K562 (cell line): ENCODE measurements at regions not wholly inside any gene's neighbourhood (a gene's known extent, or its start where the extent isn't known, plus 50 kb on each side); places are given as distances from the start of the nearest gene placed in this dataset.

Experiments
- ATAC-seq: fragments of 200-7000 bp; cut with Tn5 transposase; 3 replicates; pipeline ENCODE4 v1.9.1; 2020; ENCODE audit warnings: moderate library complexity
- BruUV-seq: library from RNA; stranded (reverse); fragments of 400-500 nt; replicated peaks from 2 replicates; lab custom pipeline; 2021; lab: Mats Ljungman, UMichigan
- CTCF ChIA-PET: fragments of 300-600 bp; formaldehyde crosslinking; extraction: SDS; loops from one replicate; lab custom pipeline; 2021; ENCODE audit warnings: low intra/inter-chr PET ratio; lab: Yijun Ruan, JAX
- POLR2A ChIA-PET: fragments of 300-600, 350-650 bp; sonication (Branson Sonifier 250); formaldehyde crosslinking; extraction: SDS; loops from one replicate; lab custom pipeline; 2021; ENCODE audit warnings: antibody characterized with exemption, inconsistent platforms; lab: Yijun Ruan, JAX
- DNase-seq, 4 experiments: peaks; one replicate each; pipeline versions ENCODE4 v3.0.0 to v3.0.0-alpha.2; 2011 to 2018; ENCODE audit warnings: low spot score in 3 of 4, mixed read lengths in 3 of 4; ENCODE audit errors: extremely low read depth in 1 of 4
- FAIRE-seq: peaks from 2 replicates; lab custom pipeline; 2011; peaks lifted over from hg19 to GRCh38; lab: Jason Lieb, UNC
- H2AFZ ChIP-seq: 2 replicates; pipeline ENCODE4 v1.6.0; 2011; ENCODE audit warnings: low read depth, low read length, control low read depth, inconsistent platforms
- H3K27ac ChIP-seq: fragments of 200-600 bp; 3 replicates; pipeline ENCODE4 v1.8.0; 2011; ENCODE audit warnings: low read depth, mild to moderate bottlenecking, control low read depth, inconsistent platforms, low read length, moderate library complexity, mixed read lengths; ENCODE audit errors: extremely low read depth
- H3K27me3 ChIP-seq, 2 experiments: fragments of 300-600 bp in 1 of 2; 2 replicates in 1 of 2; 3 replicates in 1 of 2; pipeline versions ENCODE4 v1.6.0 to v1.8.0; 2011; ENCODE audit warnings: inconsistent platforms in 2 of 2, low read length in 2 of 2, mild to moderate bottlenecking in 1 of 2, mixed read lengths in 1 of 2, moderate library complexity in 1 of 2; ENCODE audit not compliant: control insufficient read depth in 2 of 2, insufficient read depth in 2 of 2
- H3K36me3 ChIP-seq: fragments of 300-600 bp; 3 replicates; pipeline ENCODE4 v1.8.0; 2011; ENCODE audit warnings: mild to moderate bottlenecking, low read length, inconsistent platforms; ENCODE audit not compliant: control insufficient read depth, insufficient read depth
- H3K4me1 ChIP-seq, 2 experiments: fragments of 200-600 bp in 1 of 2; replicated peaks in 1 of 2; 2 replicates in 1 of 2; 3 replicates in 1 of 2; pipeline versions ENCODE4 v1.5.1 to v1.8.0; 2011; ENCODE audit warnings: inconsistent platforms in 2 of 2, low read length in 2 of 2, mild to moderate bottlenecking in 1 of 2, mixed read lengths in 1 of 2, moderate library complexity in 1 of 2; ENCODE audit not compliant: control insufficient read depth in 2 of 2, insufficient read depth in 2 of 2
- H3K4me2 ChIP-seq: 2 replicates; pipeline ENCODE4 v1.6.1; 2011; ENCODE audit warnings: low read length, control low read depth, inconsistent platforms, mixed read lengths; ENCODE audit not compliant: insufficient read depth
- H3K4me3 ChIP-seq: fragments of 200-600 bp; sonication (generic), shearing (Covaris generic); 2 replicates; pipeline ENCODE4 v1.5.1; 2016; ENCODE audit warnings: control low read depth, inconsistent platforms
- H3K79me2 ChIP-seq: fragments of 200-600 bp; 3 replicates; pipeline ENCODE4 v1.8.0; 2011; ENCODE audit warnings: low read length, inconsistent platforms; ENCODE audit not compliant: control insufficient read depth, insufficient read depth
- H3K9ac ChIP-seq, 2 experiments: 2 replicates each; pipeline versions ENCODE4 v1.6.0 to v1.6.1; 2011; ENCODE audit warnings: low read depth in 2 of 2, low read length in 2 of 2, control low read depth in 1 of 2, inconsistent platforms in 1 of 2, mild to moderate bottlenecking in 1 of 2, mixed read lengths in 1 of 2; ENCODE audit not compliant: insufficient read depth in 1 of 2
- H3K9me1 ChIP-seq: one replicate; pipeline ENCODE4 v1.6.0; 2011; ENCODE audit warnings: inconsistent platforms, mild to moderate bottlenecking, low read length, moderate library complexity; ENCODE audit not compliant: control insufficient read depth, insufficient read depth
- H3K9me3 ChIP-seq: replicated peaks from 2 replicates; pipeline ENCODE4 v1.5.1; 2011; ENCODE audit warnings: low read depth, low read length, inconsistent platforms; ENCODE audit not compliant: control insufficient read depth, insufficient read depth
- H4K20me1 ChIP-seq: replicated peaks from 2 replicates; pipeline ENCODE4 v1.6.1; 2011; ENCODE audit warnings: low read length, inconsistent platforms, mixed read lengths; ENCODE audit not compliant: control insufficient read depth, insufficient read depth
- ARID2 ChIP-seq: fragments of 450-650 bp; IDR thresholded peaks from 2 replicates; pipeline ENCODE4 v1.6.1; 2017; ENCODE audit warnings: antibody characterized with exemption, mild to moderate bottlenecking
- ATF7 ChIP-seq: fragments of 450-650 bp; IDR thresholded peaks from 2 replicates; pipeline ENCODE4 v1.7.1; 2014; ENCODE audit warnings: mild to moderate bottlenecking, moderate library complexity
- BRCA1 ChIP-seq, 2 experiments: fragments of 450-650 bp in 1 of 2; sonication (generic) in 1 of 2; formaldehyde crosslinking in 1 of 2; IDR thresholded peaks; 2 replicates each; pipeline versions ENCODE4 v1.5.0 to v1.6.1; 2017 to 2020; ENCODE audit warnings: mild to moderate bottlenecking in 1 of 2, missing genetic modification reagents in 1 of 2
- E2F3 ChIP-seq: fragments of 250-450 bp; sonication (Bioruptor Pico); IDR thresholded peaks from 2 replicates; pipeline ENCODE4 v1.4.0; 2020; ENCODE audit warnings: mild to moderate bottlenecking
- GABPA ChIP-seq: fragments of 200-800 bp; sonication (Bioruptor generic); conservative IDR thresholded peaks from 2 replicates; pipeline ENCODE4 v1.6.1; 2016; ENCODE audit warnings: low read depth, missing genetic modification characterization, missing compliant biosample characterization
- HDAC8 ChIP-seq: fragments of 450-650 bp; IDR thresholded peaks from 2 replicates; pipeline ENCODE4 v1.6.1; 2016; ENCODE audit warnings: mild to moderate bottlenecking, missing genetic modification characterization, moderate library complexity, missing compliant biosample characterization
- KDM4B ChIP-seq, 2 experiments: fragments of 450-650 bp in 1 of 2; sonication (generic) in 1 of 2; IDR thresholded peaks; 2 replicates each; pipeline ENCODE4 v1.6.1; 2016 to 2017; ENCODE audit warnings: borderline replicate concordance in 2 of 2, antibody characterized with exemption in 1 of 2, low read depth in 1 of 2, mild to moderate bottlenecking in 1 of 2
- NCOR1 ChIP-seq: fragments of 450-650 bp; IDR thresholded peaks from 2 replicates; pipeline ENCODE4 v1.6.1; 2016; ENCODE audit warnings: mild to moderate bottlenecking, moderate library complexity
- NFXL1 ChIP-seq: fragments of 450-650 bp; formaldehyde crosslinking; IDR thresholded peaks from 2 replicates; pipeline ENCODE4 v1.4.0; 2021; ENCODE audit warnings: mild to moderate bottlenecking
- NFYB ChIP-seq: IDR thresholded peaks from 2 replicates; pipeline ENCODE4 v1.6.1; 2011; ENCODE audit warnings: mild to moderate bottlenecking, moderate library complexity; ENCODE audit not compliant: insufficient read length; ENCODE audit errors: extremely low read depth
- PHF8 ChIP-seq: fragments of 200-600 bp; sonication (generic); IDR thresholded peaks from 2 replicates; pipeline ENCODE4 v1.6.1; 2012; ENCODE audit warnings: mixed run types, mild to moderate bottlenecking, inconsistent platforms, low read length, moderate library complexity, borderline replicate concordance
- SMARCA5 ChIP-seq: fragments of 450-650 bp; IDR thresholded peaks from 2 replicates; pipeline ENCODE4 v1.6.1; 2016
- SNAPC5 ChIP-seq: fragments of 250-450 bp; sonication (Bioruptor Pico); IDR thresholded peaks from 2 replicates; pipeline ENCODE4 v1.8.0; 2021; ENCODE audit warnings: moderate library complexity, mild to moderate bottlenecking, inconsistent platforms
- ZNF551 ChIP-seq: fragments of 250-450 bp; sonication (Bioruptor Pico); IDR thresholded peaks from 2 replicates; pipeline ENCODE4 v1.5.0; 2021; ENCODE audit warnings: mild to moderate bottlenecking, moderate library complexity
- WGBS: fragments of 100-300 bp; shearing (Covaris generic); methylation state at CpG from one replicate; pipeline ENCODE4 v1.1.6; 2016; ENCODE audit warnings: low coverage, mixed read lengths; ENCODE audit not compliant: insufficient coverage; ENCODE audit errors: missing lambda C conversion rate; 5-methylcytosine and 5-hydroxymethylcytosine counted together
- in situ Hi-C: fragments of 300-500 bp; cut with MboI; formaldehyde crosslinking; loops from 4 replicates; pipeline ENCODE4 v1.15.0; 2018; ENCODE audit warnings: inconsistent platforms, mixed read lengths
- intact Hi-C: fragments of 100-400 bp; cut with micrococcal nuclease; formaldehyde crosslinking; loops from 2 replicates; pipeline ENCODE4 v1.14.2; 2022

GRCh38 chr21:43321611-43322010 is 105.3 kb downstream of the SIK1 start:
- Histone ChIP-seq H3K36me3 (no peaks in the 10 kb centered on the region), H3K27me3 (peaks cover 45 to 86% of the 10 kb centered on the region in 2 experiments; a peak in 4 of 5 replicates), H3K79me2 (no peaks in the 10 kb centered on the region), H3K9me1 (no peaks in the 10 kb centered on the region), H4K20me1 (peaks cover 20% of the 10 kb centered on the region; the same call in 1 of the 2 replicates), H3K4me2 (no peak overlapping the region), H3K9me3 (no peaks in the 10 kb centered on the region), H2AFZ (no peak overlapping the region), H3K4me1 (peaks cover 0 to 24% of the 10 kb centered on the region in 2 experiments; a peak in 3 of 5 replicates), H3K27ac (no peak overlapping the region), H3K9ac (no peak overlapping the region), H3K4me3 (no peak overlapping the region)
- WGBS: 1% methylated on average over 9 of the region's 9 CpGs
- no peak for FAIRE-seq
- TF ChIP-seq NFYB (no peak), ATF7 (no peak)
- in situ Hi-C loops (no loop called here), intact Hi-C loops (no loop called here)
- no peak for DNase-seq
- ATAC-seq: no peak
- ChIA-PET CTCF (no interaction called here), POLR2A (interaction anchor here (0.8 to 1.1 kb wide), 3 partner anchors 19 to 124 kb away, joined by 3 to 4 read pairs (median 3); no protein-coding TSS in a partner anchor)
- no TSS peak for BruUV-seq

- ChIA-PET CTCF (no interaction called here), POLR2A (interaction anchor here (0.6 to 2.4 kb wide), 6 partner anchors 10 to 40 kb away, joined by 3 to 6 read pairs (median 4); no protein-coding TSS in a partner anchor)
- BruUV-seq: no TSS peak
- ATAC-seq (no peak), FAIRE-seq (no peak), DNase-seq (no peak)
- Histone ChIP-seq H3K27ac (no peak overlapping the region), H3K4me2 (no peak overlapping the region), H3K9me1 (no peaks in the 10 kb centered on the region), H2AFZ (no peak overlapping the region), H4K20me1 (peaks cover 19% of the 10 kb centered on the region; the same call in 1 of the 2 replicates), H3K9ac (no peak overlapping the region; a peak in 1 of 4 replicates), H3K36me3 (no peaks in the 10 kb centered on the region), H3K79me2 (no peaks in the 10 kb centered on the region), H3K4me3 (no peak overlapping the region), H3K27me3 (peaks cover 42 to 90% of the 10 kb centered on the region in 2 experiments; a peak in 4 of 5 replicates), H3K4me1 (peaks cover 0 to 24% of the 10 kb centered on the region in 2 experiments; a peak in 3 of 5 replicates), H3K9me3 (no peaks in the 10 kb centered on the region)
- in situ Hi-C loops: no loop called here
- intact Hi-C loops: no loop called here
- TF ChIP-seq NFXL1 (CRISPR knock-in tag) (no peak), NCOR1 (no peak), GABPA (no peak), E2F3 (CRISPR knock-in tag) (no peak), ZNF551 (no peak), SMARCA5 (no peak), KDM4B (IDR thresholded peaks at IDR 0.05; ENCODE audit: borderline replicate concordance in 2 of 2, low read depth in 1 of 2) (no peak), BRCA1 (IDR thresholded peaks at IDR 0.05) (no peak), BRCA1 (CRISPR knock-in tag; IDR thresholded peaks at IDR 0.05) (no peak), PHF8 (no peak), HDAC8 (tag) (no peak), ARID2 (no peak), SNAPC5 (no peak)
- 0% methylated on average over 5 of the region's 5 CpGs for WGBS
These were observed 105.8 kb downstream of the SIK1 start for GRCh38 chr21:43321111-43321510.
